Brain microvascular endothelial cell (primary cell): ENCODE measurements at regions not wholly inside any gene's neighbourhood (a gene's known extent, or its start where the extent isn't known, plus 50 kb on each side); places are given as distances from the start of the nearest gene placed in this dataset.

ENCODE experiments used
- DNase-seq: peaks from one replicate; pipeline ENCODE4 v3.0.0-alpha.2; 2020
- H3K27ac ChIP-seq: fragments of 250-450 bp; sonication (Bioruptor Pico); 2 replicates; pipeline ENCODE4 v1.5.1; 2020; ENCODE audit warnings: mild to moderate bottlenecking, moderate library complexity
- H3K27me3 ChIP-seq: fragments of 250-450 bp; sonication (Bioruptor Pico); replicated peaks from 2 replicates; pipeline ENCODE4 v1.5.1; 2020; ENCODE audit warnings: mild to moderate bottlenecking
- H3K36me3 ChIP-seq: fragments of 250-450 bp; sonication (Bioruptor Pico); replicated peaks from 2 replicates; pipeline ENCODE4 v1.5.1; 2020; ENCODE audit warnings: mild to moderate bottlenecking
- H3K4me3 ChIP-seq: 2 replicates; pipeline ENCODE4 v1.5.1; 2011; ENCODE audit warnings: low read depth, mild to moderate bottlenecking, control low read depth, low read length, moderate library complexity
- in situ Hi-C: cut with HindIII; loops from 2 replicates; pipeline ENCODE4 v1.10.0; 2017; ENCODE audit warnings: low sequenced_read_pairs, low pct_ligation_motif_present
- TF ChIP-seq, protein P1 (sequence below): IDR thresholded peaks from 2 replicates; pipeline ENCODE4 v1.5.1; 2011; ENCODE audit warnings: low read depth, mild to moderate bottlenecking, moderate library complexity, low read length, control low read depth, inconsistent platforms; ENCODE audit errors: missing control alignments

DNA sequence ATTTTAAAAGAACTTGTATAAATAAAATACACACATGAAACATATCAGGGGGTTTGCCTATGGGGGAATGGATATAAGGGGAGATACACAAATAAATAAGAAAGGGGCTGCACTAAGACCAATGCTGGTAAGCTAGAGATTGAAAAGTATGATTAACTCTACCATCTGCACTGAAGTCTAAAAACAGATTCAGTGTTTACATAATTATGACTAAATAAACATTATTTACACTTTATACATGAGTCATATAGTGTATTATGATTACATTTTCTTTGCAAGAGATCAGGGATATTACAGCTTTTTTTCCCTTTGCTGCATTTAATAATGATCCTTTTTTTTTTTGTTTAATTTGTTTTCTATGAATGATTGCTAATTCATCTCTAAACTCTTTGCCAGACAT is 367.9 kb downstream of the TMEM38B start:
- Histone ChIP-seq H3K36me3 (no peaks in the 10 kb centered on the region), H3K4me3 (no peak overlapping the region), H3K27ac (no peak overlapping the region), H3K27me3 (no peaks in the 10 kb centered on the region)
- TF ChIP-seq, protein P1, sequence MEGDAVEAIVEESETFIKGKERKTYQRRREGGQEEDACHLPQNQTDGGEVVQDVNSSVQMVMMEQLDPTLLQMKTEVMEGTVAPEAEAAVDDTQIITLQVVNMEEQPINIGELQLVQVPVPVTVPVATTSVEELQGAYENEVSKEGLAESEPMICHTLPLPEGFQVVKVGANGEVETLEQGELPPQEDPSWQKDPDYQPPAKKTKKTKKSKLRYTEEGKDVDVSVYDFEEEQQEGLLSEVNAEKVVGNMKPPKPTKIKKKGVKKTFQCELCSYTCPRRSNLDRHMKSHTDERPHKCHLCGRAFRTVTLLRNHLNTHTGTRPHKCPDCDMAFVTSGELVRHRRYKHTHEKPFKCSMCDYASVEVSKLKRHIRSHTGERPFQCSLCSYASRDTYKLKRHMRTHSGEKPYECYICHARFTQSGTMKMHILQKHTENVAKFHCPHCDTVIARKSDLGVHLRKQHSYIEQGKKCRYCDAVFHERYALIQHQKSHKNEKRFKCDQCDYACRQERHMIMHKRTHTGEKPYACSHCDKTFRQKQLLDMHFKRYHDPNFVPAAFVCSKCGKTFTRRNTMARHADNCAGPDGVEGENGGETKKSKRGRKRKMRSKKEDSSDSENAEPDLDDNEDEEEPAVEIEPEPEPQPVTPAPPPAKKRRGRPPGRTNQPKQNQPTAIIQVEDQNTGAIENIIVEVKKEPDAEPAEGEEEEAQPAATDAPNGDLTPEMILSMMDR, result no peak
- in situ Hi-C loops, result no loop called here
- no peak for DNase-seq

- H3K4me3 ChIP-seq, result no peak overlapping the region
- H3K36me3 ChIP-seq, result no peaks in the 10 kb centered on the region
- H3K27me3 ChIP-seq, result no peaks in the 10 kb centered on the region
- no peak overlapping the region for H3K27ac ChIP-seq
- in situ Hi-C loops, result no loop called here
- no peak for DNase-seq
- TF ChIP-seq, protein P1, result no peak
These were observed 370.8 kb downstream of the TMEM38B start for GRCh38 chr9:106065136-106065535.

DNA sequence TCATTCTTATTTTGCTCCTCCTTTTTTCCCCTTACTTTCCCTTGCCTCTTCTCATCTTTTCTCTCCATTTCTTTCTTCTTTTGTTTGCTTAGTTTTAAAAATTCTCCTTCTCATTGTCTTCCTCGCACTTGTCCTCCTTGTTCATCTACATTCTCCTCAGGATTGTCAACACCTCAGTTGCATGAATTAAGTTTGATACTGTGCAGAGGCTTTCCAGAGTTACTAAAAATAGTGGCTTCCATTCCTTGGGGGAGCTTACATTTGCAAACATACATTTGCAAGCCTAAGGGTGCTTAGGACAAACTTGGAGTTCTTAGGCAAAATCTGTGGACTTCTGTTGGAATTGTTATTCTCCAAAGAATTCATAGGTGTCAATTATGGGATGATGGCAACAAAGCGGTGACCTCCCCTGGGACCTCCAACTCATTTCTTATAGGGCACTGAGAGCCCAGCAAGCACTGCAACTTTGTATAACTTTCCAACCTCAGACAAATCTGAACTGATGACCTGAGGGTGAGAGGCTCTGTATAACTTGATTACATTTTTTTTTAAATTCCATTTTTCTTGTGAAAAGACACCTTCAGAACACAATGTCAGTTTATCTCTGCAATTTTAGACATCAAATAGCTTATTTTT is 371.4 kb downstream of the TMEM38B start:
- TF ChIP-seq, protein P1, result no peak
- H3K27ac ChIP-seq, result no peak overlapping the region
- in situ Hi-C loops, result no loop called here
- no peak overlapping the region for H3K4me3 ChIP-seq
- H3K27me3 ChIP-seq, result no peaks in the 10 kb centered on the region
- no peaks in the 10 kb centered on the region for H3K36me3 ChIP-seq
- DNase-seq, result no peak

DNA sequence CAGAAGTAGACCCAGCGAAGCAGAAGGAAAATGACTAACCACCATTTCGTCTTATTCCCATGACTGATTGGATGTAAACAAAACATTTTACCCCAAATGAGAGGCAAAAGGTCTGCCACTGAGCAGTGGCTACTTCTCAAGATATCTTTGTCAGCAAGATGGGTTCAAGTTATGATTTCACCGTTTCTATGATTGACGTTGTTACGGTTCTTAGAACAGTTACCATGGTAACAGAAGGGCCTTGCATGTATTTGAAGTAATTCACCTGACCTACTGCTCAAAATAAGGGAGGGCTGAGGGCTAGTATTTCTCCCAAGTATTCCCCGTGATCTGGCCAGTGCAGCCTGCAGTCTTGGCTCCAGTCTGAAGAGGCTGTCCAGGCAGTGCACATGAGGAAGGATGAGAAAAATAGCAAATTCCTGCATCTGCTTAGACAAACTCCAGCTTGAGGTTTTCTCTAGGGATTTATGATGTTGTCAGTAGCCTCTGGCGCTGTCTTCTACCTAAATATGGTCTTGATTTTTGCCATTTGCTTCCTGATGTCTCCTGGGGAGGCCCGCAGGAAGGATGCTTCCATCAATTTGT is 372.7 kb downstream of the TMEM38B start:
- no peaks in the 10 kb centered on the region for H3K27me3 ChIP-seq
- TF ChIP-seq, protein P1, result no peak
- no peaks in the 10 kb centered on the region for H3K36me3 ChIP-seq
- no peak overlapping the region for H3K4me3 ChIP-seq
- H3K27ac ChIP-seq, result no peak overlapping the region
- in situ Hi-C loops, result no loop called here
- no peak for DNase-seq

DNA sequence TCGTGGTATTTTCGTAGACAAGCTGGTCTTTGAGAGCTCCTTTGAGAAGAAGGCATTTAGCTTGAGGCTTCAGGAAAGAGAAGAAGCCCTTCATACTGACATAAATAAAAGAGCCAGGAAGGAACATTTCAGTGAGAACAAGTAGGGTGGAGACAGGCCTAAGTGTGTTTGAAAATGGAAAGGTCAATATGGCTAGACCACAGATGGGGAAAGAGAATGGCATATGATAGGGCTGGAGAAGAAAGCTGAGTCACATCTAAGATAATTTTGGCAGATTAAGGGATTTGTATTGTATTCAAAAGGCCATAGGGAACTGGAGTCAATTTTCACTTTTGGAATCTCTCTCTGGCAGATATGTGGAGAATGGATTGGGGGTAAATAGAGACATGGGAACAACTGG is 374.9 kb downstream of the TMEM38B start:
- TF ChIP-seq, protein P1, result no peak
- Histone ChIP-seq H3K27me3 (no peaks in the 10 kb centered on the region), H3K4me3 (no peak overlapping the region), H3K36me3 (no peaks in the 10 kb centered on the region), H3K27ac (no peak overlapping the region)
- in situ Hi-C loops, result no loop called here
- no peak for DNase-seq

DNA sequence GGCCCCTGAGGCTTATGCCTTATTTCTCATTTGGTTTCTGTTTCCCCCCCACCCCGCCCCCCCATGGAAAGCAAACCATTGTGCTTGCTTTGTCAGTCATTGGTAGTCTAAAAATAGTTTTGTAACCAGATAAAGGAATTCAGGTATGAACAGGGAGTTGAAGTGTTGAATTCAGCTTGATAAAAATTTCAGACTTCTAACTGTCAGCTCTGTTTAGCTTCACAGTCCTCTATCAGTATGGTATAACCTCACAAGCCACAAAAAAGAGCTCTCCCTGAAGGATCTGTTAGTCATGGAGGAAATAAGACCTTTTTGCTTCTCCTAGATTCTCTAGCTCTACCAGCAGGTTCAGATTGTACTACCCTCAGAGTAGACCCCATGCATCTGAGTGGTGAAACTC is 378.1 kb downstream of the TMEM38B start:
- in situ Hi-C loops, result no loop called here
- DNase-seq, result no peak
- no peak overlapping the region for H3K27ac ChIP-seq
- no peak overlapping the region for H3K4me3 ChIP-seq
- no peaks in the 10 kb centered on the region for H3K36me3 ChIP-seq
- TF ChIP-seq, protein P1, result no peak
- H3K27me3 ChIP-seq, result no peaks in the 10 kb centered on the region
